A549 (cell line): ENCODE measurements at regions not wholly inside any gene's neighbourhood (a gene's known extent, or its start where the extent isn't known, plus 50 kb on each side); places are given as distances from the start of the nearest gene placed in this dataset.
A peak's percentile ranks its signal among the peaks of the same experiment; 100 is the strongest.

Source experiments
- ATAC-seq, 2 experiments: fragments of 200-7000 bp in 1 of 2; fragments of >200 bp in 1 of 2; cut with Nextera tagmentation in 1 of 2; cut with Tn5 transposase in 1 of 2; 3 replicates each; pipeline versions ENCODE4 v1.8.0 to v1.9.1; 2018 to 2020; ENCODE audit warnings: mild to moderate bottlenecking in 1 of 2, moderate library complexity in 1 of 2
- CTCF ChIA-PET: fragments of 300-600 bp; sonication (Branson Sonifier 250); formaldehyde crosslinking; extraction: SDS; loops from one replicate; lab custom pipeline; 2021; ENCODE audit warnings: antibody characterized with exemption, inconsistent platforms; lab: Yijun Ruan, JAX
- POLR2A ChIA-PET: fragments of 350-600 bp; formaldehyde crosslinking; extraction: SDS; loops from one replicate; lab custom pipeline; 2021; ENCODE audit warnings: antibody characterized with exemption, inconsistent platforms; lab: Yijun Ruan, JAX
- DNase-seq, 2 experiments: peaks; one replicate each; pipeline versions ENCODE4 v3.0.0 to v3.0.0-alpha.2; 2011 to 2016; ENCODE audit warnings: low read depth in 1 of 2, low spot score in 1 of 2
- FAIRE-seq: peaks from 2 replicates; lab custom pipeline; 2011; peaks lifted over from hg19 to GRCh38; lab: Jason Lieb, UNC
- H3K27ac ChIP-seq, 2 experiments: fragments of >200 bp; sonication (Bioruptor Twin); formaldehyde crosslinking; 3 replicates each; pipeline ENCODE4 v1.5.1; 2016 to 2017
- H3K4me1 ChIP-seq: fragments of >200 bp; sonication (Bioruptor Twin); formaldehyde crosslinking; 3 replicates; pipeline ENCODE4 v1.6.1; 2016
- H3K4me2 ChIP-seq: fragments of >200 bp; sonication (Bioruptor Twin); formaldehyde crosslinking; 3 replicates; pipeline ENCODE4 v1.6.1; 2016
- H3K4me3 ChIP-seq: fragments of >200 bp; sonication (Bioruptor Twin); formaldehyde crosslinking; 3 replicates; pipeline ENCODE4 v1.5.1; 2016
- H3K9me3 ChIP-seq: fragments of >200 bp; sonication (Bioruptor Twin); formaldehyde crosslinking; 3 replicates; pipeline ENCODE4 v1.6.1; 2016
- CBX8 ChIP-seq: fragments of 200-600 bp; sonication (generic); IDR thresholded peaks from 2 replicates; pipeline ENCODE4 v1.6.1; 2016
- EHMT2 ChIP-seq: fragments of 200-600 bp; sonication (generic); IDR thresholded peaks from 2 replicates; pipeline ENCODE4 v1.6.1; 2016; ENCODE audit warnings: antibody characterized with exemption, low read depth, mild to moderate bottlenecking, moderate library complexity
- HDAC2 ChIP-seq: fragments of 200-600 bp; sonication (generic); IDR thresholded peaks from 2 replicates; pipeline ENCODE4 v1.6.1; 2016
- HOXA7 ChIP-seq: fragments of 250-450 bp; sonication (Bioruptor Pico); IDR thresholded peaks from 2 replicates; pipeline ENCODE4 v1.5.0; 2020; ENCODE audit warnings: mild to moderate bottlenecking, moderate library complexity
- JUN ChIP-seq, 2 experiments: fragments of >200 bp; sonication (Bioruptor Twin); formaldehyde crosslinking; IDR thresholded peaks; 2 replicates in 1 of 2; 3 replicates in 1 of 2; pipeline ENCODE4 v1.6.1; 2016 to 2017
- MAFK ChIP-seq: fragments of 450-650 bp; IDR thresholded peaks from 2 replicates; pipeline ENCODE4 v1.6.1; 2014; ENCODE audit not compliant: partially characterized antibody
- RCOR1 ChIP-seq: fragments of 150-350 bp; IDR thresholded peaks from 2 replicates; pipeline ENCODE4 v1.6.1; 2014; ENCODE audit warnings: antibody characterized with exemption, low read length, low read depth
- RNF2 ChIP-seq: fragments of 200-600 bp; sonication (generic); IDR thresholded peaks from 2 replicates; pipeline ENCODE4 v1.6.1; 2016; ENCODE audit warnings: low read depth, mild to moderate bottlenecking, antibody characterized with exemption, moderate library complexity, borderline replicate concordance
- SREBF2 ChIP-seq: fragments of 450-650 bp; IDR thresholded peaks from 2 replicates; pipeline ENCODE4 v1.6.1; 2014; ENCODE audit warnings: mild to moderate bottlenecking, moderate library complexity
- ZC3H11A ChIP-seq: fragments of 450-650 bp; IDR thresholded peaks from 2 replicates; pipeline ENCODE4 v1.6.1; 2014; ENCODE audit warnings: antibody characterized with exemption, mild to moderate bottlenecking
- ZNF302 ChIP-seq: fragments of 250-450 bp; sonication (Bioruptor Pico); IDR thresholded peaks from 2 replicates; pipeline ENCODE4 v1.9.0; 2021; ENCODE audit warnings: inconsistent platforms, mild to moderate bottlenecking, moderate library complexity
- ZSCAN20 ChIP-seq: fragments of 250-450 bp; sonication (Bioruptor Pico); IDR thresholded peaks from 2 replicates; pipeline ENCODE4 v1.8.0; 2022; ENCODE audit warnings: mild to moderate bottlenecking, moderate library complexity
- WGBS: methylation state at CpG from one replicate; pipeline ENCODE4 v1.1.6; 2017; ENCODE audit errors: missing lambda C conversion rate; 5-methylcytosine and 5-hydroxymethylcytosine counted together
- TF ChIP-seq, protein P1 (sequence below): fragments of >200 bp; sonication (Bioruptor Twin); formaldehyde crosslinking; IDR thresholded peaks from 3 replicates; pipeline ENCODE4 v1.5.1; 2016
- TF ChIP-seq, protein P2 (sequence below): fragments of 200-600 bp; sonication (generic); IDR thresholded peaks from 2 replicates; pipeline ENCODE4 v1.6.1; 2016; ENCODE audit warnings: antibody characterized with exemption, mild to moderate bottlenecking, moderate library complexity

DNA sequence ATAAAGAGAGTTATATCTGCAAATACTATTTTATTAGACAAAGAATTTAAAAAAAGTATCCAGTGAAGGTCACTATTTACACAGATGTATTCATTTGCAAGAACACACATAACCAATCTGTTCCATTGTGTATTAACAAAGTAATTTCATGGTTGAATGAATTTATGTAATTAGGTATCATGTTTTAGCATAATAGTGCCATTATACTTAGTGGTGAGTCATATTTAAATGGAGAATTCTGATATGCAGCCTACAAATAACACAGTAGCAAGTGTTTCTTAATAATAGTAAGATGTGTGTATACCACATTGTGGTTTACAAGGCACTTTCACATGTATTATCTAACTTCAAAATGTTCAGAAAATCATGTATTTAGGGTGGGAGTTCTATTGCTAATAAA lies 1028.5 kb upstream of the ACO1 start (continued):
- TF ChIP-seq, protein P1, sequence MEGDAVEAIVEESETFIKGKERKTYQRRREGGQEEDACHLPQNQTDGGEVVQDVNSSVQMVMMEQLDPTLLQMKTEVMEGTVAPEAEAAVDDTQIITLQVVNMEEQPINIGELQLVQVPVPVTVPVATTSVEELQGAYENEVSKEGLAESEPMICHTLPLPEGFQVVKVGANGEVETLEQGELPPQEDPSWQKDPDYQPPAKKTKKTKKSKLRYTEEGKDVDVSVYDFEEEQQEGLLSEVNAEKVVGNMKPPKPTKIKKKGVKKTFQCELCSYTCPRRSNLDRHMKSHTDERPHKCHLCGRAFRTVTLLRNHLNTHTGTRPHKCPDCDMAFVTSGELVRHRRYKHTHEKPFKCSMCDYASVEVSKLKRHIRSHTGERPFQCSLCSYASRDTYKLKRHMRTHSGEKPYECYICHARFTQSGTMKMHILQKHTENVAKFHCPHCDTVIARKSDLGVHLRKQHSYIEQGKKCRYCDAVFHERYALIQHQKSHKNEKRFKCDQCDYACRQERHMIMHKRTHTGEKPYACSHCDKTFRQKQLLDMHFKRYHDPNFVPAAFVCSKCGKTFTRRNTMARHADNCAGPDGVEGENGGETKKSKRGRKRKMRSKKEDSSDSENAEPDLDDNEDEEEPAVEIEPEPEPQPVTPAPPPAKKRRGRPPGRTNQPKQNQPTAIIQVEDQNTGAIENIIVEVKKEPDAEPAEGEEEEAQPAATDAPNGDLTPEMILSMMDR: no peak
- TF ChIP-seq, protein P2, sequence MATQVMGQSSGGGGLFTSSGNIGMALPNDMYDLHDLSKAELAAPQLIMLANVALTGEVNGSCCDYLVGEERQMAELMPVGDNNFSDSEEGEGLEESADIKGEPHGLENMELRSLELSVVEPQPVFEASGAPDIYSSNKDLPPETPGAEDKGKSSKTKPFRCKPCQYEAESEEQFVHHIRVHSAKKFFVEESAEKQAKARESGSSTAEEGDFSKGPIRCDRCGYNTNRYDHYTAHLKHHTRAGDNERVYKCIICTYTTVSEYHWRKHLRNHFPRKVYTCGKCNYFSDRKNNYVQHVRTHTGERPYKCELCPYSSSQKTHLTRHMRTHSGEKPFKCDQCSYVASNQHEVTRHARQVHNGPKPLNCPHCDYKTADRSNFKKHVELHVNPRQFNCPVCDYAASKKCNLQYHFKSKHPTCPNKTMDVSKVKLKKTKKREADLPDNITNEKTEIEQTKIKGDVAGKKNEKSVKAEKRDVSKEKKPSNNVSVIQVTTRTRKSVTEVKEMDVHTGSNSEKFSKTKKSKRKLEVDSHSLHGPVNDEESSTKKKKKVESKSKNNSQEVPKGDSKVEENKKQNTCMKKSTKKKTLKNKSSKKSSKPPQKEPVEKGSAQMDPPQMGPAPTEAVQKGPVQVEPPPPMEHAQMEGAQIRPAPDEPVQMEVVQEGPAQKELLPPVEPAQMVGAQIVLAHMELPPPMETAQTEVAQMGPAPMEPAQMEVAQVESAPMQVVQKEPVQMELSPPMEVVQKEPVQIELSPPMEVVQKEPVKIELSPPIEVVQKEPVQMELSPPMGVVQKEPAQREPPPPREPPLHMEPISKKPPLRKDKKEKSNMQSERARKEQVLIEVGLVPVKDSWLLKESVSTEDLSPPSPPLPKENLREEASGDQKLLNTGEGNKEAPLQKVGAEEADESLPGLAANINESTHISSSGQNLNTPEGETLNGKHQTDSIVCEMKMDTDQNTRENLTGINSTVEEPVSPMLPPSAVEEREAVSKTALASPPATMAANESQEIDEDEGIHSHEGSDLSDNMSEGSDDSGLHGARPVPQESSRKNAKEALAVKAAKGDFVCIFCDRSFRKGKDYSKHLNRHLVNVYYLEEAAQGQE: no peak
- no peak for TF ChIP-seq RCOR1
- TF ChIP-seq, all 56 proteins: peak for 0

DNA sequence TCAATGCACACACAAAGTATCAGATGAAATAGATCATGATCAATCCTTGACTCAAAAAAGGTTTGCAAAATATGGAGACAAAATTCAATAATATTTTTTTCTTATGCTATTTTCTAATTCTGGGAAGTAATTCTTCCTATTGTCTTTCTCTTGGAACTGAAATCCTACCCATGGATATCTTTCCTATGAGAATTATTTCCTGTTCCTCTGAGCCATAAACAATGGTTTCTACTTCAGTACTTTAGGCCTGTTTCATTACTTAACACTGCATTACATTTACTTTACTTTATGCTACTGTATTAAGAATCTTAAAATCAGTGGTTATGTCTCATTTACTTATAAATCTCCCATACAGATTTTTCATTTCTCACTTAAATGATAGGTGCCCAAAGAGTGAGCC lies 1025.4 kb upstream of the ACO1 start:
- no peaks in the 10 kb centered on the region for H3K9me3 ChIP-seq
- H3K27ac ChIP-seq: no peak overlapping the region
- TF ChIP-seq EHMT2 (no peak), HOXA7 (CRISPR knock-in tag) (no peak), RNF2 (no peak), JUN (IDR thresholded peaks at IDR 0.05) (no peak), ZNF302 (CRISPR knock-in tag) (no peak), ZSCAN20 (no peak)
- no peaks in the 10 kb centered on the region for H3K4me1 ChIP-seq
- POLR2A ChIA-PET: no interaction called here
- H3K4me3 ChIP-seq: no peak overlapping the region
- no peak for DNase-seq
- FAIRE-seq: no peak
- H3K4me2 ChIP-seq: no peak overlapping the region
- no peak for ATAC-seq
- CTCF ChIA-PET: no interaction called here

DNA sequence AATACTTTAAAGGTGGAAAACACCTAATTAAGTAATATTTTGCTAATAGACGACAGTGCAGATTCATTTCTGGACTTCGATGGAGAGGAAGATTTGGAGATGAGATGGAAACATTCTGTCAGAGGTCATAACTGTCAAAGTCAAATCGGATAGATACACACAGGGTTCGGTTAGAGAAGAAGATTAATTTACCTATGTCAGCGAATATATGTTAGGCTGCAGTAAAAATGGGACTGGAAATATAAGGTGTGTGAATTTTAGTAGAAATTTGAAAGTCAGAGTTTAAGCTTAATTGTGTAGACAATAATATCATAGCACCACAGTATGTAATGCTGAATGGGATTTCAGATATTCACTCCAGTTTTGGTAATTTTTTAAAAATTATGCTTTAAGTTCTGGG lies 1020.3 kb upstream of the ACO1 start:
- Histone ChIP-seq H3K4me3 (no peak overlapping the region), H3K9me3 (no peaks in the 10 kb centered on the region), H3K4me2 (no peak overlapping the region), H3K27ac (no peak overlapping the region), H3K4me1 (no peaks in the 10 kb centered on the region)
- peak; percentile 53 for TF ChIP-seq MAFK
- TF ChIP-seq CBX8: no peak
- DNase-seq (no peak), ATAC-seq (no peak), FAIRE-seq (no peak)
- ChIA-PET CTCF (no interaction called here), POLR2A (no interaction called here)
- WGBS: 10% methylated on average over 5 of the region's 5 CpGs

DNA sequence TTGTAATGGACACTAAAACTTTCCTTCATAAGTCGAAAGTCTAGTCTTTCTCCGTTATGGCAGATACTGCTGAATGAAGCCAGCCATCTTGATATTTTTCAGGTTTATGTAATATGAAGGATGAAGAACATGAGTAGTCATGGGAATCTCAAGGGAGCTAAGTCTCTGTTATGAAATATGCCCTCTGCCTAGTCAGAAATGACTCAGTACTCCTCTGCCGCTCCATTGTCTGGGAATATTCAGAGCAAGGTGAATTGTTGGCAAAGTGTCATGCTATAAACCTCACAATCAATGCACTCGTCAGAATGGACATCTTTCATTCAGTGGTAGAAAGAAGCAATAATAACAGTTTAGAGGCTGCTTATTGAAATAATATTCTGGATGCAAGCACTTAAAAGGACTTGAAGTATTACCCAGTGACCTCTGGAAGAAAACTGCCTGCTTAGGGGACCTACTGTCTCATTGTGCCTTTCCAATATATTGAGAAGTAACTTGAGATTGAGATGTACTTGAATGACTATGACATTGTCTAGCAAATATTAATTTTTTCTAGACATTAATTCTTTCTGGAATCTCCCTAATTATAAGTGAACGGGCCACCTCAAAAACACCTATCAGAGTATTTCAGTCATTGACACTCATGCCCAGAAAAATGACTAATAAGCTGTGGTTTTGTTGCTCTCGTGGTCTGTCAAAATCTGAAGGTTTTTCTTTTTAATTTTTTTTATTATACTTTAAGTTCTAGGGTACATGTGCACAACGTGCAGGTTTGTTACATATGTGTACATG lies 1011.5 kb upstream of the ACO1 start:
- ATAC-seq (no peak), FAIRE-seq (no peak), DNase-seq (no peak)
- Histone ChIP-seq H3K27ac (no peak overlapping the region), H3K4me2 (no peak overlapping the region), H3K4me3 (no peak overlapping the region), H3K4me1 (no peaks in the 10 kb centered on the region), H3K9me3 (no peaks in the 10 kb centered on the region)
- ChIA-PET CTCF (no interaction called here), POLR2A (no interaction called here)
- 21% methylated on average over 7 of the region's 7 CpGs for WGBS
- TF ChIP-seq HDAC2: no peak
- no peak for TF ChIP-seq RCOR1
- TF ChIP-seq SREBF2: no peak
- no peak for TF ChIP-seq ZC3H11A
- TF ChIP-seq ZSCAN20: no peak
